Caco-2 (cell line): ENCODE measurements at regions not wholly inside any gene's neighbourhood (a gene's known extent, or its start where the extent isn't known, plus 50 kb on each side); places are given as distances from the start of the nearest gene placed in this dataset.

ENCODE experiments used
- BruUV-seq: library from RNA; stranded (reverse); fragments of 400-500 nt; replicated peaks from 2 replicates; lab custom pipeline; 2021; lab: Mats Ljungman, UMichigan
- CTCF ChIA-PET: fragments of 300-600 bp; sonication (Branson Sonifier 250); formaldehyde crosslinking; loops from one replicate; lab custom pipeline; 2022; ENCODE audit warnings: antibody characterized with exemption; lab: Charles Lee
- POLR2A ChIA-PET: fragments of 300-600 bp; sonication (Branson Sonifier 250); formaldehyde crosslinking; loops from one replicate; lab custom pipeline; 2022; ENCODE audit warnings: antibody characterized with exemption; lab: Charles Lee
- DNase-seq, 2 experiments: peaks; one replicate each; pipeline versions ENCODE4 v3.0.0 to v3.0.0-alpha.2; 2020 to 2022
- H3K27me3 ChIP-seq: replicated peaks from 2 replicates; pipeline ENCODE4 v1.6.0; 2011; ENCODE audit warnings: low read length; ENCODE audit not compliant: control insufficient read depth, insufficient read depth
- H3K36me3 ChIP-seq: 2 replicates; pipeline ENCODE4 v1.5.1; 2011; ENCODE audit warnings: low read length; ENCODE audit not compliant: control insufficient read depth, insufficient read depth
- H3K4me1 ChIP-seq: fragments of 250-450 bp; sonication (Bioruptor Pico); 2 replicates; pipeline ENCODE4 v1.5.1; 2020; ENCODE audit warnings: mild to moderate bottlenecking
- H3K4me3 ChIP-seq: 2 replicates; pipeline ENCODE4 v1.5.1; 2011; ENCODE audit warnings: low read depth, mild to moderate bottlenecking, control low read depth, low read length
- H3K9me3 ChIP-seq: fragments of 250-450 bp; sonication (Bioruptor Pico); 2 replicates; pipeline ENCODE4 v1.5.1; 2020; ENCODE audit warnings: mild to moderate bottlenecking, moderate library complexity
- H3K27ac Mint-ChIP-seq: one replicate; pipeline ENCODE4 v1.8.0; 2022; ENCODE audit warnings: mixed read lengths; ENCODE audit not compliant: unreplicated experiment
- H3K27me3 Mint-ChIP-seq: one replicate; pipeline ENCODE4 v1.8.0; 2022; ENCODE audit warnings: mixed read lengths; ENCODE audit not compliant: insufficient read depth, unreplicated experiment
- H3K36me3 Mint-ChIP-seq: one replicate; pipeline ENCODE4 v1.8.0; 2022; ENCODE audit warnings: mild to moderate bottlenecking, mixed read lengths; ENCODE audit not compliant: insufficient read depth, unreplicated experiment
- H3K4me1 Mint-ChIP-seq: one replicate; pipeline ENCODE4 v1.8.0; 2022; ENCODE audit warnings: low read depth, mixed read lengths; ENCODE audit not compliant: unreplicated experiment
- H3K4me3 Mint-ChIP-seq: one replicate; pipeline ENCODE4 v1.8.0; 2022; ENCODE audit warnings: mild to moderate bottlenecking, moderate library complexity, mixed read lengths; ENCODE audit not compliant: unreplicated experiment
- H3K9me3 Mint-ChIP-seq: one replicate; pipeline ENCODE4 v1.8.0; 2022; ENCODE audit warnings: mixed read lengths; ENCODE audit not compliant: unreplicated experiment
- CTCF ChIP-seq, 2 experiments: fragments of 200-600 bp in 1 of 2; IDR thresholded peaks; 1 replicate in 1 of 2; 2 replicates in 1 of 2; pipeline versions ENCODE4 v1.5.1 to v1.8.0; 2011 to 2022; ENCODE audit warnings: antibody characterized with exemption in 1 of 2, control low read depth in 1 of 2, inconsistent platforms in 1 of 2, low read depth in 1 of 2, low read length in 1 of 2, mild to moderate bottlenecking in 1 of 2, moderate library complexity in 1 of 2; ENCODE audit not compliant: insufficient read depth in 1 of 2, severe bottlenecking in 1 of 2, unreplicated experiment in 1 of 2
- intact Hi-C: fragments of 100-400 bp; cut with micrococcal nuclease; formaldehyde crosslinking; loops from one replicate; pipeline ENCODE4 v1.10.0; 2022; ENCODE audit not compliant: unreplicated experiment

GRCh38 chr3:105923140-105923539 is 54.3 kb upstream of the CBLB start:
- H3K27ac Mint-ChIP-seq = no peak overlapping the region
- POLR2A ChIA-PET = no interaction called here

GRCh38 chr3:105927741-105928140 is 58.9 kb upstream of the CBLB start:
- Mint-ChIP-seq H3K27ac (no peak overlapping the region), H3K36me3 (no peaks in the 10 kb centered on the region), H3K9me3 (no peaks in the 10 kb centered on the region), H3K4me3 (no peak overlapping the region), H3K4me1 (no peaks in the 10 kb centered on the region), H3K27me3 (no peaks in the 10 kb centered on the region)
- intact Hi-C loops = no loop called here
- CTCF ChIA-PET = no interaction called here
- H3K4me1 ChIP-seq = no peaks in the 10 kb centered on the region
- no peaks in the 10 kb centered on the region for H3K36me3 ChIP-seq
- H3K9me3 ChIP-seq = no peaks in the 10 kb centered on the region
- BruUV-seq = no TSS peak
- POLR2A ChIA-PET = no interaction called here
- no peak for TF ChIP-seq CTCF (IDR thresholded peaks at IDR 0.05; ENCODE audit: insufficient read depth in 1 of 2, low read depth in 1 of 2, low read length in 1 of 2, severe bottlenecking in 1 of 2, unreplicated experiment in 1 of 2)
- no peak for DNase-seq
- no peaks in the 10 kb centered on the region for H3K27me3 ChIP-seq
- no peak overlapping the region for H3K4me3 ChIP-seq

More at GRCh38 chr3:105923140-105923539, 54.3 kb upstream of the CBLB start:
- no peak overlapping the region for H3K4me3 Mint-ChIP-seq
- no peak overlapping the region for H3K4me3 ChIP-seq
- no peak for DNase-seq
- no peaks in the 10 kb centered on the region for H3K36me3 Mint-ChIP-seq
- BruUV-seq = no TSS peak
- H3K9me3 Mint-ChIP-seq = peaks cover 9% of the 10 kb centered on the region
- H3K27me3 ChIP-seq = no peaks in the 10 kb centered on the region
- CTCF ChIA-PET = no interaction called here
- no peaks in the 10 kb centered on the region for H3K4me1 Mint-ChIP-seq
- H3K4me1 ChIP-seq = no peaks in the 10 kb centered on the region
- H3K9me3 ChIP-seq = no peaks in the 10 kb centered on the region
- intact Hi-C loops = no loop called here
- no peak for TF ChIP-seq CTCF (IDR thresholded peaks at IDR 0.05; ENCODE audit: insufficient read depth in 1 of 2, low read depth in 1 of 2, low read length in 1 of 2, severe bottlenecking in 1 of 2, unreplicated experiment in 1 of 2)
- no peaks in the 10 kb centered on the region for H3K36me3 ChIP-seq
- no peaks in the 10 kb centered on the region for H3K27me3 Mint-ChIP-seq

GRCh38 chr3:105930733-105931132 is 61.9 kb upstream of the CBLB start:
- CTCF ChIA-PET = no interaction called here
- intact Hi-C loops = no loop called here

More at GRCh38 chr3:105930733-105931132, 61.9 kb upstream of the CBLB start:
- no peaks in the 10 kb centered on the region for H3K9me3 ChIP-seq
- no peak overlapping the region for H3K27ac Mint-ChIP-seq
- no peaks in the 10 kb centered on the region for H3K4me1 ChIP-seq
- H3K4me1 Mint-ChIP-seq = no peaks in the 10 kb centered on the region
- H3K36me3 Mint-ChIP-seq = no peaks in the 10 kb centered on the region
- H3K27me3 Mint-ChIP-seq = no peaks in the 10 kb centered on the region
- H3K4me3 Mint-ChIP-seq = no peak overlapping the region
- H3K9me3 Mint-ChIP-seq = no peaks in the 10 kb centered on the region
- TF ChIP-seq CTCF (IDR thresholded peaks at IDR 0.05; ENCODE audit: insufficient read depth in 1 of 2, low read depth in 1 of 2, low read length in 1 of 2, severe bottlenecking in 1 of 2, unreplicated experiment in 1 of 2) = no peak
- POLR2A ChIA-PET = no interaction called here
- no peak for DNase-seq
- BruUV-seq = no TSS peak
- no peaks in the 10 kb centered on the region for H3K27me3 ChIP-seq
- no peaks in the 10 kb centered on the region for H3K36me3 ChIP-seq
- no peak overlapping the region for H3K4me3 ChIP-seq
